DOHH2 (cell line): ENCODE measurements at regions not wholly inside any gene's neighbourhood (a gene's known extent, or its start where the extent isn't known, plus 50 kb on each side); places are given as distances from the start of the nearest gene placed in this dataset.

Experiments
- H3F3A ChIP-seq: fragments of 200-600 bp; sonication (generic), shearing (Covaris generic); 2 replicates; pipeline ENCODE4 v1.6.0; 2016; ENCODE audit warnings: antibody characterized with exemption, mild to moderate bottlenecking; ENCODE audit not compliant: control insufficient read depth, insufficient read depth
- H3K27ac ChIP-seq: fragments of 200-600 bp; sonication (generic); 2 replicates; pipeline ENCODE4 v1.5.1; 2014; ENCODE audit warnings: low read depth, mild to moderate bottlenecking, low read length, moderate library complexity
- H3K27me3 ChIP-seq: fragments of 200-600 bp; sonication (generic); 2 replicates; pipeline ENCODE4 v1.6.1; 2014; ENCODE audit warnings: mild to moderate bottlenecking, low read length, mixed read lengths; ENCODE audit not compliant: control insufficient read depth
- H3K36me3 ChIP-seq: fragments of 200-600 bp; sonication (generic); 2 replicates; pipeline ENCODE4 v1.6.1; 2014; ENCODE audit warnings: mild to moderate bottlenecking, low read length, moderate library complexity, mixed read lengths; ENCODE audit not compliant: control insufficient read depth
- H3K4me1 ChIP-seq: fragments of 200-600 bp; sonication (generic); 2 replicates; pipeline ENCODE4 v1.6.1; 2014; ENCODE audit warnings: mild to moderate bottlenecking, low read length, mixed read lengths; ENCODE audit not compliant: control insufficient read depth
- H3K4me2 ChIP-seq: fragments of 200-600 bp; sonication (generic); 2 replicates; pipeline ENCODE4 v1.6.0; 2014; ENCODE audit warnings: mild to moderate bottlenecking, low read length, moderate library complexity
- H3K4me3 ChIP-seq: fragments of 200-600 bp; sonication (generic); 2 replicates; pipeline ENCODE4 v1.5.1; 2014; ENCODE audit warnings: mild to moderate bottlenecking, low read length, mixed read lengths
- H3K79me2 ChIP-seq: fragments of 200-600 bp; sonication (generic); 2 replicates; pipeline ENCODE4 v1.6.1; 2014; ENCODE audit warnings: mild to moderate bottlenecking, low read length, mixed read lengths; ENCODE audit not compliant: control insufficient read depth
- H3K9me2 ChIP-seq: fragments of 200-600 bp; sonication (generic); replicated peaks from 2 replicates; pipeline ENCODE4 v1.6.1; 2014; ENCODE audit warnings: mild to moderate bottlenecking, low read length, mixed read lengths; ENCODE audit not compliant: control insufficient read depth
- H3K9me3 ChIP-seq: fragments of 200-600 bp; sonication (generic); 2 replicates; pipeline ENCODE4 v1.6.1; 2014; ENCODE audit warnings: antibody characterized with exemption, low read length, mixed read lengths; ENCODE audit not compliant: control insufficient read depth, insufficient read depth
- H4K20me1 ChIP-seq: fragments of 200-600 bp; sonication (generic); 2 replicates; pipeline ENCODE4 v1.6.0; 2014; ENCODE audit warnings: low read depth, mild to moderate bottlenecking, antibody characterized with exemption, low read length, moderate library complexity; ENCODE audit not compliant: control insufficient read depth, insufficient read depth
- CTCF ChIP-seq: fragments of 200-600 bp; sonication (generic); IDR thresholded peaks from one replicate; pipeline ENCODE4 v1.5.1; 2014; ENCODE audit warnings: antibody characterized with exemption, mild to moderate bottlenecking, low read depth, low read length; ENCODE audit not compliant: poor library complexity, severe bottlenecking
- EZH2phosphoT487 ChIP-seq: fragments of 200-600 bp; sonication (generic); IDR thresholded peaks from 2 replicates; pipeline ENCODE4 v1.6.1; 2017; ENCODE audit warnings: borderline replicate concordance, mild to moderate bottlenecking, antibody characterized with exemption, low read length, moderate library complexity, mixed read lengths

GRCh38 chr7:56493704-56494450 lies 377.7 kb upstream of the NUPR2 start:
- Histone ChIP-seq H3K4me1 (no peaks in the 10 kb centered on the region), H4K20me1 (no peaks in the 10 kb centered on the region), H3K4me2 (no peak overlapping the region), H3K27ac (no peak overlapping the region), H3K27me3 (no peaks in the 10 kb centered on the region), H3K4me3 (no peak overlapping the region), H3K79me2 (no peaks in the 10 kb centered on the region), H3F3A (no peaks in the 10 kb centered on the region), H3K36me3 (no peaks in the 10 kb centered on the region), H3K9me3 (peaks cover 65% of the 10 kb centered on the region; the same call in 1 of the 2 replicates), H3K9me2 (no peaks in the 10 kb centered on the region)
- TF ChIP-seq CTCF = no peak

- TF ChIP-seq CTCF (no peak), EZH2phosphoT487 (no peak)
- no peak overlapping the region for H3K4me3 ChIP-seq
- no peaks in the 10 kb centered on the region for H3K9me2 ChIP-seq
- no peaks in the 10 kb centered on the region for H3F3A ChIP-seq
- no peaks in the 10 kb centered on the region for H3K36me3 ChIP-seq
- no peaks in the 10 kb centered on the region for H3K4me1 ChIP-seq
- no peaks in the 10 kb centered on the region for H4K20me1 ChIP-seq
- H3K79me2 ChIP-seq = no peaks in the 10 kb centered on the region
- H3K27me3 ChIP-seq = no peaks in the 10 kb centered on the region
- H3K4me2 ChIP-seq = no peak overlapping the region
- H3K27ac ChIP-seq = no peak overlapping the region
- H3K9me3 ChIP-seq = peaks cover 65% of the 10 kb centered on the region; the same call in 1 of the 2 replicates
These were observed 377.0 kb upstream of the NUPR2 start for GRCh38 chr7:56493196-56493595.

DNA sequence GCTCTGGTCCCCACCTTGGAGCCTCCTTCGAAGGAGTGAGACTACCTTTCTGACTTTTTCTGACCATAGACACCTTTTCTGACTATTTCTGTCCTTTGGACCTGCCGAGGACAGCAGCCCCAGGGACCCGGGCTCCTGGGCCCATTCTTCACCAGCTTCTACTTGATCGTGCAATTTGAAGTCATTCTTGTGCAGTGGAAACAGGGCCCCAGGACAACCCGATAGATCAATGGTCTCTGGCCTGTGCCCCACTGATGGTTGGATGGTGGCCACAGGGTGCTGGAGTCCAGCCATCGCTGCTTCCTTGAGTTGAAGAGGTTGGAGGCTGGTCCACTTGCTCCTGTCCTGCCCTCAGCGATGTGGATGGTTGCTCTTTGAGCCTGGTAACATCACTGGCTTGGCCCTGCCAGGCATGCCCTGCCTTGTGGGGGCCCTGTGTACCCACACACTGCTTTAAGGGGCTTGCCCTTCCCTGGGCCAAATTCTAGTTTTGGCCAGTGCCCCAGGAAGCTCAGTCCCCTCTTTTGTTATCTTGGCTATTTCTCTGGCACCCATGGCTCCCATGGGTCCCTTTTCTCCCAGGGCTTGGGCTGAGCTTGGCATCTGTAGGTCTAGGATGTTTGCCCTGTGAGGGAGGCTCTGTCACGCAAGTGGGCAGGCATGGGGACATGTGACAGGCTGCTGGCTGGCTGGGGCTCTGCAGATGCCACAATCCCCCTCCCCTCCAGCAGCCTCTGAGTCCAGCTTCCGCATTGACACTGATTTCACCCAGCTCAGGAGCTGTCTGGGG lies 375.6 kb upstream of the NUPR2 start:
- H3F3A ChIP-seq = no peaks in the 10 kb centered on the region
- no peaks in the 10 kb centered on the region for H3K4me1 ChIP-seq
- TF ChIP-seq EZH2phosphoT487 = no peak
- TF ChIP-seq CTCF = no peak
- H3K36me3 ChIP-seq = no peaks in the 10 kb centered on the region
- no peaks in the 10 kb centered on the region for H3K79me2 ChIP-seq
- no peaks in the 10 kb centered on the region for H3K27me3 ChIP-seq
- no peaks in the 10 kb centered on the region for H4K20me1 ChIP-seq
- no peak overlapping the region for H3K4me2 ChIP-seq
- H3K4me3 ChIP-seq = no peak overlapping the region
- H3K27ac ChIP-seq = no peak overlapping the region
- peaks cover 65% of the 10 kb centered on the region; the same call in 1 of the 2 replicates for H3K9me3 ChIP-seq
- H3K9me2 ChIP-seq = no peaks in the 10 kb centered on the region
